Left lung (tissue), 4 donors: ENCODE measurements at regions not wholly inside any gene's neighbourhood (a gene's known extent, or its start where the extent isn't known, plus 50 kb on each side); places are given as distances from the start of the nearest gene placed in this dataset.

Experiments used
- ATAC-seq: fragments of 200-7000 bp; cut with Tn5 transposase; one replicate; pipeline ENCODE4 v1.9.1; 2020; ENCODE audit warnings: moderate library complexity
- DNase-seq, 4 donors: peaks; one replicate each; pipeline ENCODE4 v3.0.0-alpha.2; 2013 to 2020
- H3K27ac ChIP-seq, 2 donors: fragments of 200-600 bp; sonication (generic) in 1 of 2; one replicate each; pipeline versions ENCODE4 v1.5.0 to v1.8.0; 2020 to 2021
- H3K27me3 ChIP-seq, 2 donors: fragments of 200-600 bp; sonication (generic) in 1 of 2; one replicate each; pipeline versions ENCODE4 v1.5.0 to v1.8.0; 2020 to 2021
- H3K36me3 ChIP-seq, 2 donors: fragments of 200-600 bp; sonication (generic) in 1 of 2; one replicate each; pipeline versions ENCODE4 v1.5.0 to v1.8.0; 2020 to 2021
- H3K4me1 ChIP-seq, 2 donors: fragments of 200-600 bp; one replicate each; pipeline ENCODE4 v1.8.0; 2021
- H3K4me3 ChIP-seq, 2 donors: fragments of 200-600 bp; sonication (generic) in 1 of 2; one replicate each; pipeline versions ENCODE4 v1.5.0 to v1.8.0; 2020 to 2021; ENCODE audit warnings: mild to moderate bottlenecking in 1 of 2
- H3K9me3 ChIP-seq, 2 donors: fragments of 200-600 bp; sonication (generic) in 1 of 2; one replicate each; pipeline versions ENCODE4 v1.5.0 to v1.8.0; 2020 to 2021
- intact Hi-C, 2 donors: fragments of 100-400 bp; cut with DNase I; formaldehyde crosslinking; loops; one replicate each; pipeline versions ENCODE4 v1.11.2 to v1.14.2; 2022
- TF ChIP-seq, protein P1 (sequence below), 2 donors: fragments of 200-600 bp; sonication (generic) in 1 of 2; IDR thresholded peaks; one replicate each; pipeline versions ENCODE4 v1.5.0 to v1.8.0; 2021; ENCODE audit warnings: antibody characterized with exemption in 2 of 2
- donor health status: DM: no; HTN: yes; CAD: no.
- donor health status: DM: no; HTN: no; CAD: no.

DNA sequence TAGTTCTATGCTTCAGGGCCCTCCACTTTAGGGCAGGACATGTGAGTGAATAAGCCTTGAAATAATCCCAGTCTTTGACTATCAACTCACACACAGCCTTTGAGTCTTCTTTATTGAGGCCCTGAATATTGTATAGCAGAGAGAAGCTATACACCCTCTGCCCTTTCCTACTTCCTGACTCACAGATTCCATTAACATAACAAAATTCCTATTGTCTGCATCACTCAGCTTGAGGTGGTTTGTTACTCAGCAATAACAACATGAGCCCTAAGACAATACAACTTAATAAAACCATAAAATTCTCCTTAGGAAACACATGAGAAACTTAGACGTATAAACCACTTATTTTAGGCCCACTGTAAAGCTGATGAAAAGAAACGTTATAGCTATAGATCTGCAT, 680.3 kb upstream of the DIAPH2 start:
- Histone ChIP-seq H3K4me3 (no peak overlapping the region), H3K27me3 (no peaks in the 10 kb centered on the region), H3K36me3 (no peaks in the 10 kb centered on the region), H3K27ac (no peak overlapping the region), H3K4me1 (no peaks in the 10 kb centered on the region), H3K9me3 (no peaks in the 10 kb centered on the region)
- ATAC-seq: no peak
- TF ChIP-seq, protein P1, sequence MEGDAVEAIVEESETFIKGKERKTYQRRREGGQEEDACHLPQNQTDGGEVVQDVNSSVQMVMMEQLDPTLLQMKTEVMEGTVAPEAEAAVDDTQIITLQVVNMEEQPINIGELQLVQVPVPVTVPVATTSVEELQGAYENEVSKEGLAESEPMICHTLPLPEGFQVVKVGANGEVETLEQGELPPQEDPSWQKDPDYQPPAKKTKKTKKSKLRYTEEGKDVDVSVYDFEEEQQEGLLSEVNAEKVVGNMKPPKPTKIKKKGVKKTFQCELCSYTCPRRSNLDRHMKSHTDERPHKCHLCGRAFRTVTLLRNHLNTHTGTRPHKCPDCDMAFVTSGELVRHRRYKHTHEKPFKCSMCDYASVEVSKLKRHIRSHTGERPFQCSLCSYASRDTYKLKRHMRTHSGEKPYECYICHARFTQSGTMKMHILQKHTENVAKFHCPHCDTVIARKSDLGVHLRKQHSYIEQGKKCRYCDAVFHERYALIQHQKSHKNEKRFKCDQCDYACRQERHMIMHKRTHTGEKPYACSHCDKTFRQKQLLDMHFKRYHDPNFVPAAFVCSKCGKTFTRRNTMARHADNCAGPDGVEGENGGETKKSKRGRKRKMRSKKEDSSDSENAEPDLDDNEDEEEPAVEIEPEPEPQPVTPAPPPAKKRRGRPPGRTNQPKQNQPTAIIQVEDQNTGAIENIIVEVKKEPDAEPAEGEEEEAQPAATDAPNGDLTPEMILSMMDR (IDR thresholded peaks at IDR 0.05): no peak
- intact Hi-C loops: no loop called here
- DNase-seq: no peak

DNA sequence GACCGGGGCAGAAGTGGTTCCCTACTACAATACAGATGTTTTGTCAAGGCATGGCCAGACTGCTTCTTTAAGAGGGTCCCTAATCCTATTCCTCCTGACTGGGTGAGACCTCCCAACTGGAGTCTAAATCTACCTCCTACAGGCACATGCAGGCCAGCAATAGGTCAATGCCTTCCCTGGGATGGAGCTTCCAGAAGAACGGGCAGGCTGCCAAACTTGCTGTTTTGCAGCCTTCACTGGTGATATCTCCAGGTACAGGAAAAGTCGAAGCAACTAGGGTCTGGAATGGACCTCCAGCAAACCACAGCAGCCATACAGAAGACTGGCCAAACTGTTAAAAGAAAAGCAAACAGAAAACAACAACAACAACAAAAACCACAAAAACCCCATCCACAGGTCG, 678.4 kb upstream of the DIAPH2 start:
- Histone ChIP-seq H3K36me3 (no peaks in the 10 kb centered on the region), H3K27me3 (no peaks in the 10 kb centered on the region), H3K4me3 (no peak overlapping the region), H3K27ac (no peak overlapping the region), H3K4me1 (no peaks in the 10 kb centered on the region), H3K9me3 (no peaks in the 10 kb centered on the region)
- ATAC-seq (no peak), DNase-seq (no peak)
- TF ChIP-seq, protein P1 (IDR thresholded peaks at IDR 0.05): no peak
- intact Hi-C loops: no loop called here

DNA sequence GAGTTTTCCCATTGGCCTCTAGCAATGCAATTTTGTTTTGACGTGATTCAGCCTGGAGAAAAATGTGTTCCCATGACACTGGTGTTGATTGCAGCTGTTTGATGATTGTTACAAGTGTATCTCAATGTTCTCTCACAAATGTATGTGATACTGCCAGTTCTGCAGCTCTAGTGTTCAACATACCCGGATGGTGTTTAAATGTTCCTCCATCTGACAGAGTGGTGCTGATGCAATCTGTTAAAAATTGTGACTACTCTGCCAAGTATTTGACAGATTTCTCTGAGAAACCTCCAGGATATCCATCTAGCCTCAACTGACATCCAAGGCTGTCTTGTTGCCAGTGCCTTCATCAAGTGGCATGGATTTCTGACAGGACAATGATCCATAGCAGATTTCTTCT, 657.2 kb upstream of the DIAPH2 start:
- H3K27me3 ChIP-seq: no peaks in the 10 kb centered on the region
- H3K36me3 ChIP-seq: no peaks in the 10 kb centered on the region
- no peak overlapping the region for H3K4me3 ChIP-seq
- TF ChIP-seq, protein P1 (IDR thresholded peaks at IDR 0.05): no peak
- no peaks in the 10 kb centered on the region for H3K4me1 ChIP-seq
- H3K27ac ChIP-seq: no peak overlapping the region
- peak in 1 of 4 donors; percentile 5 for DNase-seq
- ATAC-seq: no peak
- peaks cover 0 to 2% of the 10 kb centered on the region in 2 donors for H3K9me3 ChIP-seq
- intact Hi-C loops: no loop called here

DNA sequence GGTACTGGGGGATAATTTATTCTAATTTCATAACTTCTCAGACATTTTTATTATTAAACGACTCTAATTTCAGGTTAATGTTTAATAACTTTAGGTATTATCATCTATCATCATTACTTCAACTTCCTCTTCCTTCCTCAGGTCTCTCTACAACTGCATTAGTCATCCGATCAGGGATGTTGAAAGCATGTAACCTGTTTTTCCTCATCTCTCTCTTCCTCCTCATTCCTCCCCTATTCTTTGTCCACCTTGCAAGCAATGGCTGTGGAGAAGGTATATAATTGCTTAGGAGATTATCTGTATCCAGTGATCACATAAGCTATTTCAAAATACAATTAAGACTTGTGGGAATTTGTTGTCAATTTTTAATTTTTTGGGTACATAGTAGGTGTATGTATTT, 632.6 kb upstream of the DIAPH2 start:
- Histone ChIP-seq H3K27me3 (no peaks in the 10 kb centered on the region), H3K36me3 (no peaks in the 10 kb centered on the region), H3K4me3 (no peak overlapping the region), H3K4me1 (no peaks in the 10 kb centered on the region), H3K27ac (no peak overlapping the region), H3K9me3 (no peaks in the 10 kb centered on the region)
- TF ChIP-seq, protein P1 (IDR thresholded peaks at IDR 0.05): no peak
- no peak for ATAC-seq
- DNase-seq: no peak
- intact Hi-C loops: no loop called here

DNA sequence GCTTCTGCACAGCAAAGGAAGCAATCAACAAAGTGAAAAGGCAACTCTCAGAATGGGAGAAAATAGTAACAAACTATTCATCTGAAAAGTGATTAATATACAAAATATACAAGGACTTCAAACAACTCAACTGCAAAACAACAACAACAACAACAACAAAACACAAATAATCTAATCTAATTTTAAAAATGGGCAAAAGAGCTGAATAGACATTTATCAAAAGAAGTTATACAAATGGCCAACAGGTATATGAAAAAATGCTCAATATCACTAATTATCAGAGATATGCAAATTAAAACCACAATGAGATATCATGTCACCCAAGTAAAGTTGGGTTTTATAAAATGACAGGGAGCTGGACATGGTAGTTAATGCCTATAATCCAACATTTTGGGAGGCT, 602.8 kb upstream of the DIAPH2 start:
- no peak for ATAC-seq
- H3K27ac ChIP-seq: no peak overlapping the region
- no peaks in the 10 kb centered on the region for H3K36me3 ChIP-seq
- H3K27me3 ChIP-seq: no peaks in the 10 kb centered on the region
- H3K4me1 ChIP-seq: no peaks in the 10 kb centered on the region
- H3K4me3 ChIP-seq: no peak overlapping the region
- no peaks in the 10 kb centered on the region for H3K9me3 ChIP-seq
- DNase-seq: no peak
- TF ChIP-seq, protein P1 (IDR thresholded peaks at IDR 0.05): no peak
- intact Hi-C loops: no loop called here
